ENCODE measurements at regions not wholly inside any gene's neighbourhood (a gene's known extent, or its start where the extent isn't known, plus 50 kb on each side); places are given as distances from the start of the nearest gene placed in this dataset.

DNA sequence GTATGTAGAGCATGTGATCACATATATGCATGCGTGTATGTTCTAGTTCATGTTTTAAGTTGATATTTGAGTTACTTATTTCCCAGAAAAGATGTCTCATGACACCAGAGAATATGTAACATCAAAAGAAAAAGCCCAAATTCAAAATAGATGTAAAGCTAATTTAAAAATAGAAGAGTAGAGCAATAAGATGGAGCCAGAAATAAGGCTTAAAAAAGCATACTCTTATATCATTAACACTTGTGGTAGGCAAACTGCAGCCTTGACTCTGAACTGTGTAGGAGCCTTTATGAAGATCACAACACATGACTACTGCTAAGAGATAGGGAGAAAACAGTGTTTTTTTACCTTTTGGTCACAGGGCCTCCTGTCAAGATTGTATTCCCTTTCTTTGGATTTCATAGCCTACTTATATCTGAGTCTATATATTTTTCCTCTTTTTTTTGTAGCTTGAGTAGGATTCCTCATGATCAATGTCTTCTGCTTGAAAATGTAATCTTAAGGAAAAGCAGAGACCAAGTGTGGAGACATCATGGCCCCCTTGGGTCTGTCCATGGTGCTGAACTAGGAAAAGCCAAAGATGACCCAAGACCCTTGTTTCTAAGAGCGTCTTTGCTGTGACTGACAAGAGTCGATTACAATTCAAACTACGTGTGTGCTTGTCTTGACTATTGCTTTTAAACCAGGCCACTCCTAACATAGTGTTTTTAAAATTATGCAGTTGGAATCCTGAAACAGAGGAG, 390.4 kb downstream of the SHISA9 start:
- no peaks in the 10 kb centered on the region for H3K27me3 ChIP-seq (ENCODE audit: insufficient read depth, low read length)
- intact Hi-C loops (cut with micrococcal nuclease), result no loop called here
- H3K9ac ChIP-seq (ENCODE audit: low read length), result no peak overlapping the region
- H3K9me3 ChIP-seq (ENCODE audit: control insufficient read depth in 1 of 2, insufficient read depth in 1 of 2, low read depth in 1 of 2, low read length in 2 of 2), result peaks cover 0 to 3% of the 10 kb centered on the region in 2 experiments; a peak in 2 of 4 replicates
- CTCF ChIA-PET, result no interaction called here
- ATAC-seq (no peak), DNase-seq (ENCODE audit: low read depth, low spot score) (no peak)
- RAD21 ChIA-PET (ENCODE audit: low non-redundant PET in 1 of 2, low total read pairs in 2 of 2, uncharacterized antibody in 2 of 2, unreplicated experiment in 2 of 2), result no interaction called here
- H3K36me3 ChIP-seq (ENCODE audit: control insufficient read depth in 1 of 2, insufficient read depth in 2 of 2, low read length in 2 of 2), result no peaks in the 10 kb centered on the region
- POLR2A ChIA-PET, result no interaction called here
- no peak overlapping the region for H3K27ac ChIP-seq (ENCODE audit: low read depth, low read length)
- BruUV-seq (replicated peaks), result no TSS peak
- no peak overlapping the region for H2AFZ ChIP-seq (ENCODE audit: low read depth, low read length, poor library complexity, severe bottlenecking)
- no peaks in the 10 kb centered on the region for H4K20me1 ChIP-seq (ENCODE audit: insufficient read depth)
- no peaks in the 10 kb centered on the region for H3K79me2 ChIP-seq (ENCODE audit: insufficient read depth, low read length)
- peak; percentile 36; the same call in 1 of the 2 replicates for TF ChIP-seq REST (IDR thresholded peaks at IDR 0.05; ENCODE audit: low read depth)
- TF ChIP-seq POLR2AphosphoS5 (IDR thresholded peaks at IDR 0.05; ENCODE audit: low read depth, low read length), result no peak
- H3K4me1 ChIP-seq (ENCODE audit: control insufficient read depth in 1 of 2, insufficient read depth in 2 of 2, low read length in 2 of 2), result no peaks in the 10 kb centered on the region
- no peak overlapping the region for H3K4me2 ChIP-seq (ENCODE audit: low read length)
- no peak overlapping the region for H3K4me3 ChIP-seq (replicated peaks in 1 of 2; ENCODE audit: low read depth in 1 of 2, low read length in 2 of 2)
- H3K9me2 ChIP-seq (ENCODE audit: insufficient read depth), result no peaks in the 10 kb centered on the region

- Histone ChIP-seq H3K4me1 (ENCODE audit: control insufficient read depth in 1 of 2, insufficient read depth in 2 of 2, low read length in 2 of 2) (no peaks in the 10 kb centered on the region), H2AFZ (ENCODE audit: low read depth, low read length, poor library complexity, severe bottlenecking) (no peak overlapping the region), H3K79me2 (ENCODE audit: insufficient read depth, low read length) (no peaks in the 10 kb centered on the region), H3K9me2 (ENCODE audit: insufficient read depth) (no peaks in the 10 kb centered on the region), H3K9ac (ENCODE audit: low read length) (no peak overlapping the region), H3K27ac (ENCODE audit: low read depth, low read length) (no peak overlapping the region), H3K9me3 (ENCODE audit: control insufficient read depth in 1 of 2, insufficient read depth in 1 of 2, low read depth in 1 of 2, low read length in 2 of 2) (peaks cover 0 to 3% of the 10 kb centered on the region in 2 experiments; a peak in 2 of 4 replicates), H3K4me2 (ENCODE audit: low read length) (no peak overlapping the region), H4K20me1 (ENCODE audit: insufficient read depth) (no peaks in the 10 kb centered on the region), H3K27me3 (ENCODE audit: insufficient read depth, low read length) (no peaks in the 10 kb centered on the region), H3K36me3 (ENCODE audit: control insufficient read depth in 1 of 2, insufficient read depth in 2 of 2, low read length in 2 of 2) (no peaks in the 10 kb centered on the region), H3K4me3 (replicated peaks in 1 of 2; ENCODE audit: low read depth in 1 of 2, low read length in 2 of 2) (no peak overlapping the region)
- ChIA-PET POLR2A (no interaction called here), RAD21 (ENCODE audit: low non-redundant PET in 1 of 2, low total read pairs in 2 of 2, uncharacterized antibody in 2 of 2, unreplicated experiment in 2 of 2) (no interaction called here), CTCF (no interaction called here)
- DNase-seq (ENCODE audit: low read depth, low spot score) (no peak), ATAC-seq (no peak)
- intact Hi-C loops (cut with micrococcal nuclease), result no loop called here
- BruUV-seq (replicated peaks), result no TSS peak
- no peak for TF ChIP-seq EGR1 (IDR thresholded peaks at IDR 0.05; ENCODE audit: low read depth)
- no peak for TF ChIP-seq EZH2phosphoT487 (IDR thresholded peaks at IDR 0.05; ENCODE audit: borderline replicate concordance)
- TF ChIP-seq CBX3 (IDR thresholded peaks at IDR 0.05; ENCODE audit: low read depth), result no peak
- TF ChIP-seq ZNF274 (IDR thresholded peaks at IDR 0.05; ENCODE audit: low read depth, low read length), result no peak
- TF ChIP-seq REST (IDR thresholded peaks at IDR 0.05; ENCODE audit: low read depth), result no peak
- no peak for TF ChIP-seq EZH2 (IDR thresholded peaks at IDR 0.05)
- no peak for TF ChIP-seq YY1 (IDR thresholded peaks at IDR 0.05; ENCODE audit: extremely low read depth, insufficient replicate concordance, low read depth, low read length)
- TF ChIP-seq SIN3A (IDR thresholded peaks at IDR 0.05; ENCODE audit: low read depth), result no peak
- TF ChIP-seq TCF7L2 (IDR thresholded peaks at IDR 0.05; ENCODE audit: borderline replicate concordance, extremely low read depth, insufficient read depth, insufficient read length), result no peak
- TF ChIP-seq ELF1 (IDR thresholded peaks at IDR 0.05; ENCODE audit: borderline replicate concordance, low read depth), result no peak
- no peak for TF ChIP-seq SP1 (IDR thresholded peaks at IDR 0.05; ENCODE audit: low read depth)
Measured at GRCh38 chr16:13296206-13296605, 394.8 kb downstream of the SHISA9 start.
